Stromal cell of bone marrow (primary cell): ENCODE measurements at regions not wholly inside any gene's neighbourhood (a gene's known extent, or its start where the extent isn't known, plus 50 kb on each side); places are given as distances from the start of the nearest gene placed in this dataset.
A peak's percentile ranks its signal among the peaks of the same experiment; 100 is the strongest.

Source experiments
- DNase-seq: peaks from one replicate; pipeline ENCODE4 v3.0.0-alpha.2; 2012; ENCODE audit warnings: low read depth

DNA sequence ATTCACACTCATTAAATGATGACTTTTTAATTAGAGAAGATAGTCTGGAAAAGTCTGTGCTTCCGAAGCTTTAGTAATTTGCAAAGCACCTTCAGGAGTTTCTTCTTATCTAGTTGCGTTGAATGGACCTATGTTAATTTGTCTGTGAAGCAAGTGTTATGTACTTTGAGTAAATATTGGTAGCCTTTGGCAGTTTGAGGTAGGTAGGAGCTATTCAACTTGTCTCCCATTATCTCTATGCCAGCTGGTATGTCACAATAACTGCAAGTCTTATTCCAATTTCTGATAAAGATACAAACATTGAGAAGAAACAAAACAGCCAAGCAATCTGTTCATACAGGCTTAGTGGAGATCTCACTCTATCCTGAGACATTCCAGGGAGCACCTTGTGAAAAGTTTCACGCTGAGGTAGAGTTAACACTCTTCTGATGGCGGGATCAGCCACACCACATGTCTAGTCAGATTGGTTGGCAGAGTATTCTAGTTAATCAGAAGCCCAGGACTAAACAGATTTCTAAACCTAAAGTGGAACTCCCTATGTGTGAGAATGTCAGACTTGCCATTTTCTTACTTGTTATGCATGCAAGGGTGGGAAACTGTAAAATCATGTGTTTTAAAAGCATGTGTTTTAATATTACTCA, 219.8 kb upstream of the MANEA start:
- no peak for DNase-seq

- no peak for DNase-seq
Observed at GRCh38 chr6:95364016-95364604, 213.2 kb upstream of the MANEA start.

DNA sequence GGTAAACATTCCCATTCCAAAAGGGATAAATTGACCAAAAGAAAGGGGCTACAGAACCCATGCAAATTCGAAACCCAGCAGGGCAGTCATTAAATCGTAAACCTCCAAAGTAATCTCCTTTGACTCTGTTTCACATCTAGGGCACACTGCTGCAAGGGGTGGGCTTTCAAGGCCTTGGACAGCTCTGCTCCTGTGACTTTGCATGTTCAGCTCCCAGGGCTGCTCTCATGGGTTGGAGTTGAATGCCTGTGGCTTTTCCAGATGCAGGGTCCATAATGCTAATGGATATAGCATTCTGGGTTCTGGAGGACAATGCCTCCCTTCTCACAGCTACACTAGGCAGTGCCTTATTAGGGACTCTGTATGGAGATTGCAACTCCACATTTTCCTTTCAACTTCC, 211.9 kb upstream of the MANEA start:
- no peak for DNase-seq

- no peak for DNase-seq
Observed at GRCh38 chr6:95366414-95366813, 210.9 kb upstream of the MANEA start.

DNA sequence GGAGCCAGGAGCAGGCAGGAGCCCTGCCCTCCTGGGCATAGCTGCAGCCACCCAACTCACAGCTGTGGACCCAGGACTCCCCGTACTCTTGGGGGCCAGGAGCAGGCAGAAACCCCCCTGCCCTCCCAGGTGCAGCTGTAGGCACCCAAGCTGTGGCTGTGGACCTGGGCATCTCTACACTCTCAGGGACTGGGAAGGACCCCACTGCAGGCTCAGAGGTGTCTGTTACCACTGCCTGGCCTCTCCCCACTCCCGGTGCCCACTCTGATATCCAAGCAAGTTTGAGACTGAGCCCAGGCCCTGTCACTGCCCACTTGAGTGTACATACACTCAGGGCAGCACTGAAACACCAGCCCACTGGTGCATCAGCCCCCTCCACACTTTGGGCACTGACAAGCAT, 193.5 kb upstream of the MANEA start:
- no peak for DNase-seq

GRCh38 chr6:95384988-95385387, 192.3 kb upstream of the MANEA start:
- no peak for DNase-seq

- DNase-seq: no peak
Observed at GRCh38 chr6:95387845-95388244, 189.5 kb upstream of the MANEA start.

DNA sequence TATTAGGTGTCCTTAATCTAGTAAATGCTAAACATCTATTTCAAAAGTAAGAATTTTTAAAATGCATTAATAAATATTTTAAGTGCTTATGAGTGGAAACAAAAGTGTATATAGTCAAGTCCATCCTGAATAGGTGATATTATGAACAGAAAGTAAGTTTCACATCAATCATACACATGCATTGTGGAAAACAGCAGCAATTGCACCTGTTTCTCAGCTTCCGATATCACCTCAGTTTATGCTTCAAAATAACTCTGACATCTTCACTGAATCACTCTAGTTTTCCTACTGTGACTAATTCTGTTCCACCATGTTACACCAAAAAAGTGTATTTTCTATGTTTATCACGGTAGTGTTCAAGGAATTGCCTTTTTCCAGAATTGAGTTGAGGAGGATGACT, 172.6 kb upstream of the MANEA start:
- no peak for DNase-seq

DNA sequence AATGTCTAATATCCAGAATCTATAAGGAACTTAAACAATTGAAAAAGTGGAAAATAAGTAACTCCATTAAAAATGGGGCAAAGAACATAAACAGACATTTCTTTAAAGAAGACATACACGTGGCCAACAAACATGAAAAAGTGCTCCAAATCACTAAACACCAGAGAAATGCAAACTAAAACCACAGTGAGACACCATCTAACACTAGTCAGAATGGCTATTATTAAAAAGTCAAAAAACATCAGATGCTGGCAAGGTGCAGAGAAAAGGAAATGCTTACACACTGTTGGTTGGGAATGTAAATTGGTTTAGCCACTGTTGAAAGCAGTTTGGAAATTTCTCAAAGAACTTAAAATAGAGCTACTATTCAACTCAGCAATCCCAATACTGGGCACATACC, 169.2 kb upstream of the MANEA start:
- DNase-seq: no peak

DNA sequence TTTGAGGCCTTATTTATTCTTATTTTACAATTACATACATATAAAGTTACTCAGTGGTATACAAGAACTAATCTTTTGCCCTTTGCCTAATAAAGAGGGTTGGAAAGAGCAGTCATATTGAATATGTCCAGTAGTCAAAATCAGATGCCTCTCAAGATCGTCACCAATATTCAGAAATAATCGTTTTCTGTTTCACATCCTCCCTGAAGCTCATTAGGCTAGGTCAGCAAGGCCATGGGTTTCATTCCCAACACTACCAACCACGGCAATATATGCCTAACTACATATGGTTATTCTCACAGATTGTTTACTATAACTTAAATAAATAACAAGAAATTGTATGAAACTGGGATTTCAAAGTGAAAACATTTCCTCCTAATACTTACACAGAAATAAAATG, 167.2 kb upstream of the MANEA start:
- no peak for DNase-seq

DNA sequence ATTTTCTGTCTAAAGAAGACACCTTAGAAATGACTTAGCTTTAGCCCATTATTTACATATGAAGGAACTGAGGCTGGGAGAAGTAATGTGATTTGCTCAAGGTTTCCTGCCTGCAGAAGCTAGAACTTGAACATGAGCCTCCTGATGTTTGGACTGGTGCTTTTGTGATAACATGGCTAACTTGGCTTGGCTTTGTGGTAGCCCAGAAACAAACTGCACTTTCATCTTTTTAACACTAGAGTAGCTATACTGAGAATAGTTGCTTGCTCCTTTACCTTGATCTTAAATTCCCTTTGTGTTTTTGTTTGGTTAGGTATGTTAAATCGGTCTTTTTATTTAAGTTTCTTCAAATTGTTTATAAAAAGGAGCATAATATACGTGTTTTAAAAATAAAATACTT, 163.5 kb upstream of the MANEA start:
- DNase-seq: no peak

DNA sequence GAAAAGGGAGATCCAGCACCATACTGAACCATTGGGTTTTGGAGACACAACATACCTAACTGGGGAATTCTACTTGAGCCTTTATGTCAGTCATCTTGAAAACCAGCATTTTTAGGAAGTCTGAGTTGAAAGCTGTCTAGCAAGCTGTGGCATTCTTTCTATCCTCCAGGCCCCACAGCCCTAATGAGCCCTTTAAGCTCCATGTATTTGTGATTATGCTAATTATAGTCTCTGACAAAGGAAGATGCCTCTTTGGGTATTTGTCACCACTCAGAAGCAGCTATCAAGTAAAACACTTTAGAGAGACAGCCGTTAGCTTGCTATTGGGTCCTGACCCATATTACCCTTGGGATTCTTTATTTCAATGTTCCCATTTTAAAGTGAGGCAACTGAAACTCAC, 159.5 kb upstream of the MANEA start:
- no peak for DNase-seq

- DNase-seq: no peak
Observed at GRCh38 chr6:95420792-95421191, 156.5 kb upstream of the MANEA start.

GRCh38 chr6:95423331-95423730, 154.0 kb upstream of the MANEA start:
- DNase-seq: no peak

- peak; percentile 8 for DNase-seq
Observed at GRCh38 chr6:95431637-95432228, 145.6 kb upstream of the MANEA start.

GRCh38 chr6:95439741-95440140, 137.6 kb upstream of the MANEA start:
- no peak for DNase-seq

DNA sequence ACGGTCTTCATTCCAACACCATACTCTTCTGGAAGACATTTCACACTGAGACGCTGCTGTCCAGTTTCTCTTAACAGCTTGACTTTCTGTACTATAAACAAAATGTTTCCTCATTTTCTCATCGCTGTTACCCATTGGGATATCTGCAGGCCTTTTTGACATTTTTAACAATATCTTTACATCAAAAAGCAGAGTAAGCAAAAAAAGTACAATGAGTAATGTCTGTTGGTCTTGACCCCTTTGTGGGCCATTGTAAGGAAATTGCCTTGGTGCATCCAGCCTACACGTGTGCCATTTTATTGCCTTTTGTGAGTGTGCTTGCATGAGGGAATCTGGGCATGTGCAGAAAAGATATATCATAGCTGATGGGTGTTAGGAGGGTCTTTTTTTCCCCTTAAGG, 129.1 kb upstream of the MANEA start:
- no peak for DNase-seq

GRCh38 chr6:95469511-95469910, 107.8 kb upstream of the MANEA start:
- DNase-seq: no peak

GRCh38 chr6:95478941-95479340, 98.4 kb upstream of the MANEA start:
- DNase-seq: no peak

DNA sequence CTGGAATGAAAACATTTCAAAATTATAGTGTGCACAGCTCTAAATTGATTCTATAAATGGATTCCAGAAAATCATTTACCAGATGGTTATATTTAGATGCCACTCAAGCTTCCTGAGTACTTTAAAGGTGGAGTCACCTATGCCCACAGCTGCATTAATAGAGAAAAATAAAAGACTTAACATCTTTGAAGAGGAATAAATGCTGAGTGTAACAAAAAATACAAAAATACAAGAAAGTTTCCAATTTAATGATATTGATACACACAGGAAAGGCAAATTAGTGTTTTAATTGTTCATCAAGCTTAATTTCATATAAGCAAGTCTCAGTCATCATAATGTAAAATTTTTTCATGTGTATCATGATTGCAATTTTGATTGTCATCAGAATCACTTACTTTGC, 89.5 kb upstream of the MANEA start:
- no peak for DNase-seq

DNA sequence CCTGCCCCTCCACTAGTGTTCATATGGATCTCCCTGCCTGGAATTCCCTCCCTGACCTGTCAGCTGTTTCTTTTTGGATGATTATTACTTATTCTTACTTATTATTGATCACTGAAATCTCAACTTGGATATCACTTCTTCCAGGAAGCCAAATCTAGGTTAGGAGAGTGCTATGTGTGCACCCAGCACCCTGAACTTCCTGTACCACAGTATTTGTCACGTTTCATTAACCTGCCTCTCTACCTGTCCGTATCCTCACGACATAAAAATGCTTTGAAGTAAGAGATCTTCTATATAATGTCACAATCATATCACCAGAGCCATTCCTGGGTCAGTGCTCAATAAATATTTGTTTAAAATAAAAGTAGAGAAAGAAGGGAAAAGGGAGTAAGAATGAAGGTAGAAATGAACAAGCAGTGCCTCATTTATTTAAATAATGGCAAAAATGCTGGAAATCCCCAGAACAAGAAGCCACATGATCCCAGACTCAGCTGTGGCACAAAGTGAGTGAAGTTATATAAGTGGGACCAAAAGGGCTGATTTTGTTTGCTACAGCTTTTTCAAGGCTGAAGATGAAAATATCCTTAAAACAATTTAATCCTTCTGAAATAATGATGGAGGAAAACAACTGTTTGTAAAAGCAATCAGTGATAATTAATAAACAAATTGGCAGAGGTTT, 88.0 kb upstream of the MANEA start:
- no peak for DNase-seq

DNA sequence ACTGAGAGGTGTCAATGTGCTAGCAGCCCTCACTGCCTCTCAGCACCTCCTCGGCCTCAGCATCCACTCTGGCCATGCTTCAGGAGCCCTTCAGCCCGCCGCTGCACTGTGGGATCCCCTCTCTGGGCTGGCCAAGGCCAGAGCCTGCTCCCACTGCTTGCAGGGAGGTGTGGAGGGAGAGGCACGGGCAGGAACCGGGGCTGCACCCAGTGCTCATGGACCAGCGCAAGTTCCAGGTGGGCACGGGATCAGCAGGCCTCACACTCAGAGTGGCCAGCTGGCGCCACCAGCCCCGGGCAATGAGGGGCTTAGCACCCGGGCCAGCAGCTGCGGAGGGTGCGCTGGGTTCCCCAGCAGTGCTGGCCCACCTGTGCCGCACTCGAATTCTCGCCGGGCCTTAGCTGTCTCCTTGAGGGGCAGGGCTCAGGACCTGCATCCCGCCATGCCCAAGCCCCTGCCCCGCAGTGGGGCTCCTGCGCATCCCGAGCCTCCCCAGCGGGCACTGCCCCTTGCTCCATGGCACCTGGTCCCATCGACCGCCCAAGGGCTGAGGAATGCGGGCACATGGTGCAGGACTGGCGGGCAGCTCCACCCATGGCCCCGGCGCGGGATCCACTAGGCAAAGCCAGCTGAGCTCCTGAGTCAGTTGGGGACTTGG, 80.4 kb upstream of the MANEA start:
- DNase-seq: no peak
